Retinal pigment epithelial cell (primary cell): ENCODE measurements at regions not wholly inside any gene's neighbourhood (a gene's known extent, or its start where the extent isn't known, plus 50 kb on each side); places are given as distances from the start of the nearest gene placed in this dataset.

Experiments
- DNase-seq: peaks from one replicate; pipeline ENCODE4 v3.0.0-alpha.2; 2010; ENCODE audit warnings: low read depth
- H3K4me3 ChIP-seq: 2 replicates; pipeline ENCODE4 v1.5.1; 2011; ENCODE audit warnings: mild to moderate bottlenecking, low read length, control low read depth, moderate library complexity
- CTCF ChIP-seq: conservative IDR thresholded peaks from 2 replicates; pipeline ENCODE4 v1.5.1; 2011; ENCODE audit warnings: low read depth, low read length, control low read depth, inconsistent platforms

GRCh38 chr7:51517187-51517586, 200.6 kb upstream of the COBL start:
- no peak for DNase-seq
- no peak for TF ChIP-seq CTCF
- no peak overlapping the region for H3K4me3 ChIP-seq

GRCh38 chr7:51501620-51502019, 185.0 kb upstream of the COBL start:
- no peak for TF ChIP-seq CTCF
- no peak overlapping the region for H3K4me3 ChIP-seq
- no peak for DNase-seq

- TF ChIP-seq CTCF: no peak
- H3K4me3 ChIP-seq: no peak overlapping the region
- DNase-seq: no peak
These were observed 166.4 kb upstream of the COBL start for GRCh38 chr7:51482976-51483375.

GRCh38 chr7:51481421-51481820, 164.8 kb upstream of the COBL start:
- H3K4me3 ChIP-seq: no peak overlapping the region
- DNase-seq: no peak
- no peak for TF ChIP-seq CTCF

GRCh38 chr7:51477819-51478218, 161.2 kb upstream of the COBL start:
- no peak for TF ChIP-seq CTCF
- no peak overlapping the region for H3K4me3 ChIP-seq
- DNase-seq: no peak

GRCh38 chr7:51477323-51477722, 160.7 kb upstream of the COBL start:
- no peak overlapping the region for H3K4me3 ChIP-seq
- no peak for TF ChIP-seq CTCF
- DNase-seq: no peak

GRCh38 chr7:51476026-51476425, 159.4 kb upstream of the COBL start:
- no peak for TF ChIP-seq CTCF
- DNase-seq: no peak
- no peak overlapping the region for H3K4me3 ChIP-seq
